Fibroblast of lung (primary cell): ENCODE measurements at regions not wholly inside any gene's neighbourhood (a gene's known extent, or its start where the extent isn't known, plus 50 kb on each side); places are given as distances from the start of the nearest gene placed in this dataset.
"Not testable (repeated sequence)": the region's sequence is repeated elsewhere in the genome, so short reads cannot be mapped to it uniquely, and the experiment has no call there.

Experiments used
- DNase-seq, 2 donors: peaks; one replicate each; pipeline versions ENCODE4 v3.0.0 to v3.0.0-alpha.2; 2010; ENCODE audit warnings: low read depth in 2 of 2
- H2AFZ ChIP-seq: 2 replicates; pipeline ENCODE4 v1.5.1; 2012; ENCODE audit warnings: low read length, control low read depth, inconsistent platforms
- H3K27ac ChIP-seq: 2 replicates; pipeline ENCODE4 v1.5.1; 2011; ENCODE audit warnings: low read length, control low read depth; ENCODE audit not compliant: insufficient read depth
- H3K27me3 ChIP-seq: 2 replicates; pipeline ENCODE4 v1.5.1; 2011; ENCODE audit warnings: mild to moderate bottlenecking, low read length; ENCODE audit not compliant: control insufficient read depth, insufficient read depth
- H3K36me3 ChIP-seq: 2 replicates; pipeline ENCODE4 v1.5.1; 2011; ENCODE audit warnings: low read length; ENCODE audit not compliant: control insufficient read depth, insufficient read depth
- H3K4me1 ChIP-seq: 2 replicates; pipeline ENCODE4 v1.5.1; 2011; ENCODE audit warnings: low read length; ENCODE audit not compliant: control insufficient read depth, insufficient read depth; ENCODE audit errors: extremely low read depth
- H3K4me2 ChIP-seq: 2 replicates; pipeline ENCODE4 v1.5.1; 2011; ENCODE audit warnings: low read length, control low read depth; ENCODE audit not compliant: insufficient read depth; ENCODE audit errors: extremely low read depth
- H3K4me3 ChIP-seq, 4 experiments: fragments of 200-600 bp in 1 of 4; sonication (generic) in 1 of 4; replicated peaks in 1 of 4; 2 replicates each; pipeline ENCODE4 v1.5.1; 2011 to 2016; ENCODE audit warnings: low read length in 4 of 4, low read depth in 3 of 4, mild to moderate bottlenecking in 3 of 4, control low read depth in 2 of 4, inconsistent platforms in 1 of 4, mixed read lengths in 1 of 4; ENCODE audit not compliant: insufficient read depth in 1 of 4; ENCODE audit errors: control extremely low read depth in 1 of 4
- H3K79me2 ChIP-seq: 2 replicates; pipeline ENCODE4 v1.5.1; 2012; ENCODE audit warnings: mild to moderate bottlenecking, low read length, inconsistent platforms; ENCODE audit not compliant: control insufficient read depth, insufficient read depth
- H3K9ac ChIP-seq: 2 replicates; pipeline ENCODE4 v1.5.1; 2011; ENCODE audit warnings: mild to moderate bottlenecking, low read length, control low read depth; ENCODE audit not compliant: insufficient read depth
- H3K9me3 ChIP-seq: 2 replicates; pipeline ENCODE4 v1.5.1; 2012; ENCODE audit warnings: low read depth, low read length; ENCODE audit not compliant: control insufficient read depth, insufficient read depth
- H4K20me1 ChIP-seq: 2 replicates; pipeline ENCODE4 v1.5.1; 2011; ENCODE audit warnings: low read length; ENCODE audit not compliant: control insufficient read depth, insufficient read depth; ENCODE audit errors: extremely low read depth
- EZH2 ChIP-seq: IDR thresholded peaks from 2 replicates; pipeline ENCODE4 v1.5.1; 2012; ENCODE audit warnings: low read length, control low read depth, mild to moderate bottlenecking; ENCODE audit errors: missing control alignments
- TF ChIP-seq, protein P1 (sequence below), 2 donors: IDR thresholded peaks in 1 of 2; conservative IDR thresholded peaks in 1 of 2; 1 replicate in 1 of 2; 2 replicates in 1 of 2; pipeline ENCODE4 v1.5.1; 2011 to 2012; ENCODE audit warnings: low read length in 2 of 2, control low read depth in 1 of 2, inconsistent platforms in 1 of 2, low read depth in 1 of 2, mild to moderate bottlenecking in 1 of 2

DNA sequence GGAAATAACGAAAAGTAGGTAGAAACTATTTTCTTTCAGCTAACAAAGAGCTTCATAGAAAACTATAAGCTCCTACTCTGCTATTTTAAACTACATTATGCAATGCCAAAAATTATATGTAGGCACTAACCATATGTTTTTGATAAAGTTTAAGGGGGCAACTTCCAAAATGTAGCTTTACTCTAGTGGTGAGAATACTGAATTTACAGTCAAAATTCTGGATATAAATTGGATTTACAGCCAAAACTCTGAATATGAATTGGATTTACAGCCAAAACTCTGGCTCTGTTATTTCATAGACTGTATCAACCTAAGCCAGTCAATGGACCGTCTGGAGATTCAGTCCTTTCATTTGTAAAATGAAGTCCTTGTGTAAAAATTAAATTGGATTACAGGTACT, 86.8 kb upstream of the ANK3 start:
- no peak overlapping the region for H3K9ac ChIP-seq
- no peak for TF ChIP-seq EZH2
- TF ChIP-seq, protein P1, sequence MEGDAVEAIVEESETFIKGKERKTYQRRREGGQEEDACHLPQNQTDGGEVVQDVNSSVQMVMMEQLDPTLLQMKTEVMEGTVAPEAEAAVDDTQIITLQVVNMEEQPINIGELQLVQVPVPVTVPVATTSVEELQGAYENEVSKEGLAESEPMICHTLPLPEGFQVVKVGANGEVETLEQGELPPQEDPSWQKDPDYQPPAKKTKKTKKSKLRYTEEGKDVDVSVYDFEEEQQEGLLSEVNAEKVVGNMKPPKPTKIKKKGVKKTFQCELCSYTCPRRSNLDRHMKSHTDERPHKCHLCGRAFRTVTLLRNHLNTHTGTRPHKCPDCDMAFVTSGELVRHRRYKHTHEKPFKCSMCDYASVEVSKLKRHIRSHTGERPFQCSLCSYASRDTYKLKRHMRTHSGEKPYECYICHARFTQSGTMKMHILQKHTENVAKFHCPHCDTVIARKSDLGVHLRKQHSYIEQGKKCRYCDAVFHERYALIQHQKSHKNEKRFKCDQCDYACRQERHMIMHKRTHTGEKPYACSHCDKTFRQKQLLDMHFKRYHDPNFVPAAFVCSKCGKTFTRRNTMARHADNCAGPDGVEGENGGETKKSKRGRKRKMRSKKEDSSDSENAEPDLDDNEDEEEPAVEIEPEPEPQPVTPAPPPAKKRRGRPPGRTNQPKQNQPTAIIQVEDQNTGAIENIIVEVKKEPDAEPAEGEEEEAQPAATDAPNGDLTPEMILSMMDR (conservative IDR thresholded peaks at IDR 0.05 in 1 of 2, IDR thresholded peaks at IDR 0.05 in 1 of 2; ENCODE audit: low read depth in 1 of 2, low read length in 2 of 2) = no peak
- DNase-seq = no peak

DNA sequence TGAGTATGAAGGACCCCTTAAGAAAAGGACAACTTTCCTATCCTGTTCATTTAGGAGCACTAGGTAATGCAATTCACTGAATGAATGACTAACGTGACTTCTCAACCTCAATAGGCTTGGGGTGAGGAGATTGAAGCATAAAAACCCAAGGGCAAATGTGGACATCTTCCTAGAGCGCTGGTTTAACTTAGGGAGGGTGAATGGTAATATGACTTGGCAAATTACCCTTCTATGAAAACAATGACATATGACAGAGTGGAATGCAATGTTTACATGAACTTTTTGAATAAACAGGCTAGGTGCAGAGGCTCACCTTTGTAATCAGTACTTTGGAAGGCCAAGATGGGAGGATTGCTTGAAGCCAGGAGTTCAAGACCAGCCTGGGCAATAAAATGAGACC, 83.9 kb upstream of the ANK3 start:
- no peaks in the 10 kb centered on the region for H3K36me3 ChIP-seq
- DNase-seq = no peak
- no peaks in the 10 kb centered on the region for H3K9me3 ChIP-seq
- H3K9ac ChIP-seq = no peak overlapping the region
- TF ChIP-seq EZH2 = no peak
- TF ChIP-seq, protein P1 (conservative IDR thresholded peaks at IDR 0.05 in 1 of 2, IDR thresholded peaks at IDR 0.05 in 1 of 2; ENCODE audit: low read depth in 1 of 2, low read length in 2 of 2) = peak in 1 of 2 donors; percentile 1
- H4K20me1 ChIP-seq = no peaks in the 10 kb centered on the region
- H3K4me2 ChIP-seq = no peak overlapping the region
- no peak overlapping the region for H3K4me3 ChIP-seq
- H3K27me3 ChIP-seq = no peaks in the 10 kb centered on the region
- no peaks in the 10 kb centered on the region for H3K79me2 ChIP-seq
- no peak overlapping the region for H2AFZ ChIP-seq
- no peak overlapping the region for H3K27ac ChIP-seq
- no peaks in the 10 kb centered on the region for H3K4me1 ChIP-seq

More for the DNA sequence above, 86.8 kb upstream of the ANK3 start:
- Histone ChIP-seq H3K9me3 (no peaks in the 10 kb centered on the region), H3K36me3 (no peaks in the 10 kb centered on the region), H3K27ac (no peak overlapping the region), H4K20me1 (no peaks in the 10 kb centered on the region), H3K4me3 (no peak overlapping the region), H3K4me1 (no peaks in the 10 kb centered on the region), H3K79me2 (no peaks in the 10 kb centered on the region), H2AFZ (no peak overlapping the region), H3K4me2 (no peak overlapping the region), H3K27me3 (no peaks in the 10 kb centered on the region)

DNA sequence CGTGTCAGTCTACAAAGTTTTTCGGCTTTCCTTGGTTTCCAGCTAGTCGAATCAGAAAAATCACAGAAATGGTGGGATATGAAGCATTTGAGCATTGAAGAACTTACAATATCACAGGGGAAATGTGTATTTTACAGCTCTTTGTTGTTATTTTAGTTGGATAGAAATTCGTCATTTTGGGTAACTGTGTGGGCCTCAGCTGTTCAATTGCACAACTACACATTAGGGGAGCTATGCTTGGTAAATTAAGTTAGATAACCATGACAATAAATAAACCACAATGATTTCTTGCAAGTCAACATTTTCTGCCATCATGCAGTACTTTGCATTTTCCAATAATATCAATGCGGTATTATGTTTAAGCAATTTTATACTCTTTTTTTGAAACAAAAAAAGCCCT, 80.4 kb upstream of the ANK3 start:
- no peak for DNase-seq
- H2AFZ ChIP-seq = no peak overlapping the region

DNA sequence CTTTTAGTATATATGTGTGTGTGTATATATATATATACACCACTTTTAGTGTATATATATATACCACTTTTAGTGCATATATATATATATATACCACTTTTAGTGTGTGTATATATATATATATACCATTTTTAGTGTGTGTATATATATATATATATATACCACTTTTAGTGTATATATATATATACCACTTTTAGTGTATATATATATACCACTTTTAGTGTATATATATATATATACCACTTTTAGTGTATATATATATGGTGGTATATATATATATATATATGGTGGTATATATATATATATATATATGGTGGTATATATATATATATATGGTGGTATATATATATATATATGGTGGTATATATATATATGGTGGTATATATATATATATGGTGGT, 79.5 kb upstream of the ANK3 start:
- H3K4me3 ChIP-seq, H3K79me2 ChIP-seq: not testable (repeated sequence)

More for the DNA sequence above, 80.4 kb upstream of the ANK3 start:
- Histone ChIP-seq H3K4me2 (no peak overlapping the region), H3K4me1 (no peaks in the 10 kb centered on the region), H3K9me3 (no peaks in the 10 kb centered on the region), H3K4me3 (no peak overlapping the region), H3K9ac (no peak overlapping the region), H3K27me3 (no peaks in the 10 kb centered on the region), H4K20me1 (no peaks in the 10 kb centered on the region), H3K36me3 (no peaks in the 10 kb centered on the region), H3K79me2 (no peaks in the 10 kb centered on the region), H3K27ac (no peak overlapping the region)
- TF ChIP-seq EZH2 = no peak
- TF ChIP-seq, protein P1 (conservative IDR thresholded peaks at IDR 0.05 in 1 of 2, IDR thresholded peaks at IDR 0.05 in 1 of 2; ENCODE audit: low read depth in 1 of 2, low read length in 2 of 2) = no peak

More for the DNA sequence above, 79.5 kb upstream of the ANK3 start:
- H3K27me3 ChIP-seq, H3K36me3 ChIP-seq, H3K4me2 ChIP-seq, H3K4me1 ChIP-seq, H3K27ac ChIP-seq, H3K9me3 ChIP-seq, DNase-seq, H4K20me1 ChIP-seq, H3K9ac ChIP-seq, H2AFZ ChIP-seq: not testable (repeated sequence)
